SK-N-SH treated with all-trans-retinoic acid at 6 μM for 48 hours (cell line): ENCODE measurements at regions not wholly inside any gene's neighbourhood (a gene's known extent, or its start where the extent isn't known, plus 50 kb on each side); places are given as distances from the start of the nearest gene placed in this dataset.

Source experiments
- ARNTL ChIP-seq: fragments of 450-650 bp; formaldehyde crosslinking; IDR thresholded peaks from 2 replicates; pipeline ENCODE4 v1.5.0; 2020; ENCODE audit warnings: low read depth, mild to moderate bottlenecking, moderate library complexity, borderline replicate concordance
- POU6F1 ChIP-seq: fragments of 250-450 bp; sonication (Bioruptor Pico); IDR thresholded peaks from 2 replicates; pipeline ENCODE4 v1.8.0; 2021; ENCODE audit warnings: low read depth, mild to moderate bottlenecking, moderate library complexity, borderline replicate concordance

- TF ChIP-seq POU6F1 (no peak), ARNTL (no peak)
Observed at GRCh38 chr12:63495974-63496373, 172.3 kb downstream of the DPY19L2 start.
